MM.1S (cell line): ENCODE measurements at regions not wholly inside any gene's neighbourhood (a gene's known extent, or its start where the extent isn't known, plus 50 kb on each side); places are given as distances from the start of the nearest gene placed in this dataset.

ENCODE experiments used
- EZH2 ChIP-seq: fragments of 300-600 bp; sonication (generic); optimal IDR thresholded peaks from 2 replicates; pipeline ENCODE3; 2017; ENCODE audit warnings: low read depth, mild to moderate bottlenecking, antibody characterized with exemption, low read length, mixed read lengths
- EZH2phosphoT487 ChIP-seq: fragments of 300-600 bp; sonication (generic); IDR thresholded peaks from 2 replicates; pipeline ENCODE4 v1.6.1; 2018; ENCODE audit warnings: antibody characterized with exemption, low read length
- TF ChIP-seq, protein P1 (sequence below): fragments of 300-600 bp; sonication (generic); IDR thresholded peaks from 2 replicates; pipeline ENCODE4 v1.5.1; 2016; ENCODE audit warnings: antibody characterized with exemption, low read length, mixed read lengths

DNA sequence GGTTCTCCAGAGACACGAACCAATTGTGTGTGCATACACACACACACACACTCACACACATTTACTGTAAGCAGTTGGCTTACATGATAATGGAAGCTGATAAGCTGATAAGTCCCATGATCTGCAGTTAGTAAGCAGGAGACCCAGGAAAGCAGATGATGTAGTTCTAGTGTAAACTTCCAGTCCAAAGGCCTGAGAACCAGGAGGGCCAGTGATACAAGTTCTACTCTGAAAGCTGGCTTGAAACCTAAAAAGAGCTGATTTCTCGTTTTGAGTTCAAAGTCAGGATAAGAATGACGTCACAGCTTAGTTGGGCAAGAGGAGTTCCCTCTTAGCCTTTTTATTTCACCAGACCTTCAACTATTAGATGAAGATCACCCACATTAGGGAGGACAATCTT, 558.8 kb upstream of the PIK3C3 start:
- TF ChIP-seq, protein P1, sequence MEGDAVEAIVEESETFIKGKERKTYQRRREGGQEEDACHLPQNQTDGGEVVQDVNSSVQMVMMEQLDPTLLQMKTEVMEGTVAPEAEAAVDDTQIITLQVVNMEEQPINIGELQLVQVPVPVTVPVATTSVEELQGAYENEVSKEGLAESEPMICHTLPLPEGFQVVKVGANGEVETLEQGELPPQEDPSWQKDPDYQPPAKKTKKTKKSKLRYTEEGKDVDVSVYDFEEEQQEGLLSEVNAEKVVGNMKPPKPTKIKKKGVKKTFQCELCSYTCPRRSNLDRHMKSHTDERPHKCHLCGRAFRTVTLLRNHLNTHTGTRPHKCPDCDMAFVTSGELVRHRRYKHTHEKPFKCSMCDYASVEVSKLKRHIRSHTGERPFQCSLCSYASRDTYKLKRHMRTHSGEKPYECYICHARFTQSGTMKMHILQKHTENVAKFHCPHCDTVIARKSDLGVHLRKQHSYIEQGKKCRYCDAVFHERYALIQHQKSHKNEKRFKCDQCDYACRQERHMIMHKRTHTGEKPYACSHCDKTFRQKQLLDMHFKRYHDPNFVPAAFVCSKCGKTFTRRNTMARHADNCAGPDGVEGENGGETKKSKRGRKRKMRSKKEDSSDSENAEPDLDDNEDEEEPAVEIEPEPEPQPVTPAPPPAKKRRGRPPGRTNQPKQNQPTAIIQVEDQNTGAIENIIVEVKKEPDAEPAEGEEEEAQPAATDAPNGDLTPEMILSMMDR: no peak
- TF ChIP-seq EZH2 (no peak), EZH2phosphoT487 (no peak)
